Chondrocyte (in vitro differentiated cells): ENCODE measurements at regions not wholly inside any gene's neighbourhood (a gene's known extent, or its start where the extent isn't known, plus 50 kb on each side); places are given as distances from the start of the nearest gene placed in this dataset.

ENCODE experiments used
- DNase-seq: peaks from one replicate; pipeline ENCODE4 v3.0.0; 2021; ENCODE audit warnings: mixed read lengths, low spot score
- H3K27ac Mint-ChIP-seq: one replicate; pipeline ENCODE4 v1.8.0; 2021; ENCODE audit warnings: mild to moderate bottlenecking, moderate library complexity, mixed read lengths; ENCODE audit not compliant: unreplicated experiment
- H3K27me3 Mint-ChIP-seq: 2 replicates; pipeline ENCODE4 v1.8.0; 2021; ENCODE audit warnings: low read depth, mixed read lengths
- H3K36me3 Mint-ChIP-seq: 2 replicates; pipeline ENCODE4 v1.8.0; 2021; ENCODE audit warnings: low read depth, mixed read lengths
- H3K4me1 Mint-ChIP-seq: 2 replicates; pipeline ENCODE4 v1.8.0; 2021; ENCODE audit warnings: low read depth, mild to moderate bottlenecking, mixed read lengths
- H3K4me3 Mint-ChIP-seq: one replicate; pipeline ENCODE4 v1.8.0; 2021; ENCODE audit warnings: mild to moderate bottlenecking, moderate library complexity, mixed read lengths; ENCODE audit not compliant: unreplicated experiment
- H3K9me3 Mint-ChIP-seq: 2 replicates; pipeline ENCODE4 v1.8.0; 2021; ENCODE audit warnings: low read depth, mixed read lengths
- CTCF ChIP-seq: fragments of 200-600 bp; sonication (generic); IDR thresholded peaks from 2 replicates; pipeline ENCODE4 v1.5.0; 2021; ENCODE audit warnings: antibody characterized with exemption, mild to moderate bottlenecking, moderate library complexity

GRCh38 chr2:58432491-58433170 lies 191.5 kb upstream of the FANCL start:
- Mint-ChIP-seq H3K4me1 (peaks cover 8% of the 10 kb centered on the region), H3K9me3 (no peaks in the 10 kb centered on the region), H3K4me3 (no peak overlapping the region), H3K27me3 (peaks cover 2% of the 10 kb centered on the region), H3K27ac (no peak overlapping the region), H3K36me3 (no peaks in the 10 kb centered on the region)
- DNase-seq = no peak
- no peak for TF ChIP-seq CTCF

- Mint-ChIP-seq H3K4me3 (peak overlapping the region; percentile 77), H3K27me3 (peaks cover 10% of the 10 kb centered on the region), H3K27ac (no peak overlapping the region), H3K9me3 (no peaks in the 10 kb centered on the region), H3K4me1 (peaks cover 13% of the 10 kb centered on the region), H3K36me3 (no peaks in the 10 kb centered on the region)
- DNase-seq = no peak
- TF ChIP-seq CTCF = no peak
Observed at GRCh38 chr2:58429014-58429875, 188.1 kb upstream of the FANCL start.

GRCh38 chr2:58428096-58429013 lies 187.2 kb upstream of the FANCL start:
- no peaks in the 10 kb centered on the region for H3K36me3 Mint-ChIP-seq
- peak overlapping the region; percentile 80 for H3K4me3 Mint-ChIP-seq
- DNase-seq = no peak
- no peak for TF ChIP-seq CTCF
- peaks cover 10% of the 10 kb centered on the region for H3K27me3 Mint-ChIP-seq
- no peaks in the 10 kb centered on the region for H3K9me3 Mint-ChIP-seq
- H3K27ac Mint-ChIP-seq = peak overlapping the region; percentile 60
- H3K4me1 Mint-ChIP-seq = peaks cover 13% of the 10 kb centered on the region

GRCh38 chr2:58427572-58428095 lies 186.5 kb upstream of the FANCL start:
- Mint-ChIP-seq H3K4me3 (peak overlapping the region; percentile 80), H3K27me3 (peaks cover 16% of the 10 kb centered on the region), H3K9me3 (no peaks in the 10 kb centered on the region), H3K27ac (peak overlapping the region; percentile 60), H3K36me3 (no peaks in the 10 kb centered on the region), H3K4me1 (peaks cover 13% of the 10 kb centered on the region)
- no peak for TF ChIP-seq CTCF
- DNase-seq = no peak
